DMS 273 (cell line): ENCODE measurements at regions not wholly inside any gene's neighbourhood (a gene's known extent, or its start where the extent isn't known, plus 50 kb on each side); places are given as distances from the start of the nearest gene placed in this dataset.

Experiments used
- DNase-seq: peaks from one replicate; lab custom pipeline; 2025; ENCODE audit not compliant: unreplicated experiment; lab: John Stamatoyannopoulos, UW

DNA sequence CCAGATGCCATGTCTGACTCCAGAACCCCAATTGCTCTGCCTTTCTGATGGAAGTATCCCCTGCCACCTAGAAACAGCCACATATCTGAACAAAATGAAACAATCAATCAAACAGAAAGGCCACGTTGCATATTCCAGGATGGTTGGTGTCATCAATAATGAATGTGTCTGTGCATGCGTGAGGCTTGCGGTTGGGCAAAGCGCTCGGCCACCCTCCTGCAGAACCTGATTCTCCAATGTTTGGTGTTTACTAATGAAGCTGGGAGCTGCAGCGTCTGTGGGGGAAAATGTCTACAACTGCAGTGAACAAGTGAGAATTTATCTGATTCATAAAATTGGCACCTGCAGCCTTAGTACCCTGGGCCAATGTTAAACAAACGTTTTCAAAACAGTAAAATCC, 121.2 kb upstream of the ADARB2 start:
- DNase-seq: no peak

DNA sequence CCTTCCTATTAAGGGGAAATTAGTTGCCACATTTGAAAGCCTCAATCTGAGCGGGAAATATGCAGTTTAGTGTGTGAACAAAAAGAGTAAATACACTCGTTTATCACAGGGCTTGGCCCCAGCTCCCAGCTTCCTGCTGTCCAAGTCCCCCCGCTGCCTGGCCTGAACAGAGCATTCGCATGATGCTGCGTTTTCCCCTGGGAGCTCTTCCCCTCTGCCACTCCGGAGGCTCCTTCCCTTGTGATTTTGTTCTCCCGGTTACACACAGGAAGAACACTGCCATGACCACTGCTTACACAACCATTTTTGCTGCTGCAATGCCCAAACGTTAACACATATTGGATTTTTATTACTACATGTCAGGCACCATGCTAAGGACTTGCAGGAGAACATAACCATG, 120.7 kb upstream of the ADARB2 start:
- DNase-seq: no peak

DNA sequence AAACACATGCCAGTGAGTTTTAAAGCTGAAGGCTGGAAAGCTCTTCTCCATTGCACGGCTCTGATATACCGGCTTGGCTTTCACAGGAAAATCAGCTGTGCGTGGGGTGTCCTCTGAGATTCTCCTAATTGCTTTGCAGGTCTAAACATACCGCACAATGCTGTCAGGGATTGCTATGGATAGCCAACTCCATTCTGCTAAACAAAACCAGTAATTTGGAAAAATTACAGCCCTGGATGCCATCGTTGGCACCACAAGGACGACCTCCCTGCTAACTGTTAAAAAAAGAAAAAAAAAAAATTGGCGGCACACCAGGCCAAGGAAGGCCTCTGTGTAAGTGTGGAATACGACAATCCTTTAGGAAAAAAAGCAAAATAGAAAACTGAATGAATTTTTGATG, 118.6 kb upstream of the ADARB2 start:
- no peak for DNase-seq

DNA sequence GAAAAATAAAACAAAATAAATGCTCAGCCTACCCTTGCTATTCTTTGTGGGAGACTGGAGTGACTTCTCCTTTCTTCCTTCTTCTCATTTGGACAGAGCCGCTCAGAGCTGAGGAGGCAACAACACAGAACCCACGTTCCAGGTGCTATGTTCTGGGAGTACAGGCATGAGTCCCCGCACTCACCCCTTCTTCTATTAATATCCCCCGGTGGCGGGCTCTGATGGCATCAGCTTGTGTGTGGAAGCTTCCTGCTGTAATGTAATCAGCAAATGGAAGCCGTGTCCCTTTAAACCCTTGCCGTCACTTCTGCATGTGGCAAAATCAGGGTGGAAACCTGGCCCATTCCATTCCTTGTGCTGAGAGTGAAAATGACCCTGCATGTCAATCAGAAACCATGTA, 116.9 kb upstream of the ADARB2 start:
- DNase-seq: no peak

DNA sequence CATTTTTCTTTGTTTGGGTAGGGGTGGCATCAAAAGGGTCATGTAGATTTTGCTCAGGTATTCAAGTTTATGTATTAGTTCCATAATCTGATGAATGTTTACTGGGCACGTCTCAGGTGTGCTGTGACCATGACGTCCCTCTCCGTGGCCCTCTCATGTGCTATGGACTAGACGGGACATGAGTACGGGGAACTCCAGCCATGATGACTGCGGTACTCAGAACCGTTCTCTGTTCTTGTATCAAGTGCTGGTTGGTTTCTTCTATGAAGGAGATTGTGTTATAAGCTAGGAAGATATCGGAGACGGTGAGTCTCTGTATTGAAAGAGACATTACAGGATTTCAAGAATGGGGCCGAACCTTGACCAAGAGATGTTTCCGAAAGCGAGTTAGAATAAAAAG, 116.5 kb upstream of the ADARB2 start:
- no peak for DNase-seq

DNA sequence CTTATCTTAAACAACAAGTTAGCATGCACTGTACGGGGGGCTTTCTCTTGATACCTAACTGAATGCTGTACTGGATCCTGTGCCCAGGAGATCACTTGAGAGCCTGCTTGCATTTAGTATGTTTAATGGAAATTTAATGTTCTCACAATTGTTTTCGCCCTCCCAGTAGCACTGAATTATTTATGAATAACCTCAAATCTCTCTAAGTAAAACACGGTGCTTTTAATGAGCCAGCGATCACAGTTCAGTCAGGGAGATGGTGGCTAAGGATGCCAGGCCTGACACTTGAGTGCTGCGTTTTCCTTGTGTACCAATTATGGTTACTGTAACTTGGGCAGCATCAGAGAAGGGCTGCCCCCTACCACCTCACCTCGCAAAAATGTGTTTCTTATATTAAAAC, 115.5 kb upstream of the ADARB2 start:
- no peak for DNase-seq

DNA sequence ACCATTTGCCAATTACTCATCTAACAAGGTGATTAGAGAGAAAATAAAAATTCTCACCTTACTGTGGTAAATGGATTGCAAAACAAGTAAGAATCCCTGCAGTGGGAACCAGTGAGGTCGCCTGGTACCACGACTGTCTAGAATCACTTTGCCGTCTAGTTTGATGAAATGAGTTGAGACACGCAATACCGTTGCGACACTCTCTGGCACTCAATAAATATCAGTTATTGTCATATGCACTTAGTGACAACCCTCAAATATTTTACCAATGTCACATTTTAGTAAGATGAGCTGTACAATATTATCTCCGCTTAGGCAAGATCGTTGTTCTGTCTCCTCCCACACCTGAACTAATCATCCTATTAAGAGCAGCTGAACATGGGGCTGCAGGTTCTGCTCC, 114.4 kb upstream of the ADARB2 start:
- no peak for DNase-seq

DNA sequence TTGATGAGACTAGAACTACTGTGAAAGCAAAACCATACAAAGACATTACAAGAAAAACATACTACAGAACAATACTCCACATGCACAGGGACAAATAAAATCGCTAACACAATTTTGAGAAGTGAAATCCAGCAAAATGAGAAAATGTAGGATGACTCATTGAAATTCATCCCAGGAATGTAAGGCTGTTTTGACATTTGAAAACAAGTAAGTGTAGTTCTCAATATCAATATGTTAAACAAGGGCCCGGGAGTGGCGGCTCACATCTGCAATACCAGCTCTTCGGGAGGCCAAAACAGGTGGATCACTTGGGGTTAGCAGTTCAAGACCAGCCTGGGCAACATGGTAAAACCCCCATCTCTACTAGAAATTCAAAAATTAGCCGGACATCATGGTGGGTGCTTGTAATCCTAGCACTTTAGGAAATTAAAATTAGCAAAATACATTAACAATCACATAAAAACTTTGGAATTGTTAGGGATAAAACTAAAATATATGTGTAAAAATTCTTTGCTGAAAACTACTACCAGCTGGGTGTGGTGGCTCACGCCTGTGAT, 113.7 kb upstream of the ADARB2 start:
- DNase-seq: no peak

DNA sequence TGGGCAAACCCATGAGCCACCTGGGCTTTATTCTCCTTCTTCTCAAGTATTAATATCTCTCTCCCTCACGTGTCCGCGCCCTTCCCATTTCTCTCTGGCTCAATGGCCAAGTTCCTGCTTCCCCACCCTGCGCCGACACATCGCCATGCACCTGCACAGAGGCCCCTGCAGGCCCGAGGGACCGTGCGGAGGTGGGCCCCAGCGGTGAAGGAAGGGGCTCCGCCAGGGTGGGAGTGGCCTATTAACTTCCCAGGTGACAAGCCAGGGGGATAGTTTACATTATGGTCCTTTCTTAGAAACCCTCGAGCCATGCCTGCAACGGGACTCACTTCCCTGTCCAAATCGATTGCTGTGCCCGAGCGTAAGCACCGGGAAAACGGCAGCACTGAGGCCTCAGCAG, 110.0 kb upstream of the ADARB2 start:
- no peak for DNase-seq

DNA sequence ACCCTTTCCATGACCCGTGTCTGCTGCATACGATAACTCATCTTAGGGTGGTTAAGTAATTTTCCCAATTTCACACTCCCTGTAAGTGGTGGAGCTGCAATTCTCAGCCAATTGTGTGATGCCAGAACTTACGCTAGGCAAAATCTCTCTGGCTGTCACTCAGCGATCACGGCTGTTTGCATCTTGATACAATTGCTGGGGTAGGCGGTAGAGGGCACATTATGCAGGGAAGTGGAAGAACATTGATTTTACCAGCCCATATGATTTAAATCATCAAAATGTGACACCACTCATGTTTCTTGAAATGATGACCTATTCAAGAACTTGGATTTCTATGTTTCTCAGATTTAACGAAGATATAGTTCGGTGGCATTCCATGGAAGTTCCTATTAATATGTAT, 108.7 kb upstream of the ADARB2 start:
- DNase-seq: no peak

DNA sequence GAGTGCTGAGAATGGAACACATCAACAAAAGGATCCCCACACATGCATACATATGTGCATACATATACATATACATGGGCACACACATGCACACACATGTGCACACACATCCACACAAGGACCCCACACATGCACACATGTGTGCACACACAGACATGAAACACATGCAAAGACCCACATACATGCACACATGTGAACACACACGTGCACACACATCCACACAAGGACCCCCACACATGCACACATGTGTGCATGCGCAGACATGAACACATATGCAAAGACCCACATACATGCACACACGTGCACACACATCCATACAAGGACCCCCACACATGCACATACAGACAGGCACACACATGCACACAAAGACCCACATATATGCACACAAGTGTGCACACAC, 104.4 kb upstream of the ADARB2 start:
- DNase-seq: no peak

DNA sequence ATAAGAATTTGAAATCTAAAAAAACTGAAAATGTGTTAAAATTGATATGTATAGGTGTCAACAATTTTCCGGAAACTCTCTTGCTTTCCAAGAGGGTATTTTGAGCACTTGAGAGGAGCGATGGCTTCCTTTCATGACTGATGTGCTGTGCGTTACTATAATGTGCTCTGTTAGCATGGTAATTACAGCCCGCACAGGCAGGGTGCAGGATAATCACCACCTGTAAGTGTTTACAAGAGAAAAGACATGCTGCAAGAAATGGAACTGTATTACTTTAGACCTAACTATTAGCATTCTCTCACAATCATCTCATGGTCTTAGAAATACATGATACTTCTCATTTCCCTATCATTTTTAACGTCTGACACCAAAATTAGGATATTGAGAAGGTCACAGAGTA, 92.4 kb upstream of the ADARB2 start:
- DNase-seq: no peak

DNA sequence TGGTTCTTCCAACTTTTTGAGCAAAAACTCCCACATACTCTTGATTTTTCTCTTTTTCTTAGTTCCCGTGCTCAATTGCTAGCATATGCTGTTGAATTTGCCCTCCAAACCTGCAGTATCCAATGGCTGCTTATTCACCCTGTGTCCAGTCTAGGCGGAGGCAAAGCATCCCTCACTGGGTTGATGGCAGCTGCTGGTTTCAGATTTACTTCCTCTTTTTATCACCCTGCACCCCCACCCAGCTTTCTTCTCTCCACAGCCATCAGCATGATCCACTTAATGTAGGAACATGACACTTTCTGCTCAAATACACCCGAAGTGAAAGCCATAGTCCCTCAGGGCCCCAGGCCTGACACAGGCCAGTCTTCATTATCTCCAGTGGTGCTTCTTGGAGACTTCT, 87.6 kb upstream of the ADARB2 start:
- DNase-seq: no peak

DNA sequence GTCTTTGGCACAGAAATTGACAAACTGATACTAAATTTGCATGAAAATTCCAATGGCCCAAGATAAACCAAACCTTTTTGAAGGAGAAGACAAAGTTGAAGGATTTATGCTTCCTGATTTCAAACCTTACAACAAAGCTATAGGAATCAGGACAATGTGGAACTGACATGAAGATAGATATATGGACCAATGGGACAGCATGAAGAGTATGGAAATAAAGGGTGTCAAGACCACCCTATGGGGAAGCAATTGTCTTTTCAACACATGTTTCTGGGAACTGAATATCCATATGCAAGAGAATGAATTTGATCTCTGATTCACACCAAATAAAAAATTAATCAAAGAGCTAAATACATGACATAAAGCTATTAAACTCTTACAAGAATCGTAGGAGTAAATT, 77.2 kb upstream of the ADARB2 start:
- no peak for DNase-seq

DNA sequence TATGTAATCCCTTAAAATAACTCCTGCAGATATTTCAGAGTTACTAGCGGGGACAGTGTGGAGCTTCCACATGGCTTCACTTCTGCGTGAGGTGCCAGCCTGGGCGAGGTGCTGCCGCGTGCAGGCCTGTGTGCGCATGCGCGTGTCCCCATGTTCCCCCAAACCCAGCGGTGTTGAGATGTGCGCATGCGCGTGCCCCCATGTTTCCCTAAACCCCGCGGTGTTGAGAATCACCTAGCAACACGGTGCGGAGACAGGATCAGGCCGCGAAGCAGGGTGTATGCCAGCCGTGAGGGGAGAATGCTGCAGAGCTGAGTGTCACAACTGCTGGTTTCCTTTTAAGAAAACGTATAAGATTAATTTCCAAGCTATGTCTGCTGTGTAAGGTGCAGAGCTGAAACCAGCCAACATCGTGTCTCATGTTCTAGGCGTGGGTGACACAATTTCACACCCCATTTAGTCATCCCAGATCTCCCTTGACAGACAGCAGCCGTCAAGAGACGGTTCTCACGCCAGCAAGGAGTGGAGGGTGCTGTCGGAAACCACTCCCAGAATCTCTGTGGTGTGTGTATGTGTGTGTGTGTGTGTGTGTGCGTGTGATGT, 71.9 kb upstream of the ADARB2 start:
- no peak for DNase-seq

DNA sequence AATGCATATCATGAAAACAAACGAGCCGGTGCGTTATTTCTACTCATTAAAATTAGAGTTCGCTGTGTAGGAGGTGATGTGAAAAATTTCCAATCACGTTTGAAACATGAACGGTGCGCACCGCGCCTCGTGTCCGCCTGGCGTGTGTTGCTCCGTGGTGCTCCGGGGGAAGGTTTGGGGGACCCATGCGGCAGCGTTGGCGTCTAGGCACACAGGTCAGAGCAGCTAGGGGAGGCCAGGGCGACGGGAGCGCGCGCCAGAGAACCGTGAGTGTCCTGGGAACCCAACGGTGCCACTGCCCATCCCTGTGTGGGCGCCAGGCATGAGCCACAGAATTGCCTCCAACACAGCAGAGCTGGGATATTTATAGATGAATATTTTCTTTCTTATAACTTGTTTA, 70.6 kb upstream of the ADARB2 start:
- no peak for DNase-seq

DNA sequence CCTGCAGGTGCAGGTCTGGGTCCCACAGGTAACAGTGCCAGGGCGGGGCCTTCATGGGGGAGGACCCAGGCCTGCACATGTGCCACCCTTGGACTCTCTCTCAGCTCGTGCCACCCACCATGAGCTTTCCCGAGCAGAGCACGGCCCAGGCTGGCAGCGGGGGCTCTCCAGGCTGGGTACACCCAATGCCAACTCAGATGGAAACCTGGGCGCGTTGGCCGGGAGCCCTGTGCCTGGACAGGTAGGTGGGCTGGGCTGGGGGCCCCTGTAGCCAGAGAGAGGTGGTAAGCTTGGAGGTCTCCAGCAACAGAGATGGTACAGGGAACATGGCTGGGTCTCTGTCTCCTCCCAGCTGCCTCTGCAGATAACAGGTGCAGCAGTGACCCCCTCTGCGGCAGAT, 69.9 kb upstream of the ADARB2 start:
- DNase-seq: no peak

DNA sequence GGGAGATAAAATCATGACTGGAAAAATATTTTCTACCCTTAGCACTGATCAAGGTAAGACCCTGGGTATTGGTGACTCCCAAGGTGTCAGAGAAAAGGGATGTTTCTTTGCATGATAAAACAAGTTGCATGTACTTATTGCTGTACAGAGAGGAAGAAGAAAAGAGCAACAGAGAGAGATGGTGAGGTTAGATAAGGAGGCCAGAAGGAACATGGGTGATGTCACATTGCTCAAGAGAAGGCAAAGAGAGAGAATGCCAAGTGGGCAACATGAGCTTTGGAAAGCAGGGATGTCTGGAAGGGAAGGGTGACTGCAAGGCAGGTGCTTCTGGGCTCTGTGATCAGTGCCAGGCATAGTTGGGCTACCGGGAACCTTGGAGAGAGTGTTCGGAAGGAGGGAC, 65.1 kb upstream of the ADARB2 start:
- no peak for DNase-seq

DNA sequence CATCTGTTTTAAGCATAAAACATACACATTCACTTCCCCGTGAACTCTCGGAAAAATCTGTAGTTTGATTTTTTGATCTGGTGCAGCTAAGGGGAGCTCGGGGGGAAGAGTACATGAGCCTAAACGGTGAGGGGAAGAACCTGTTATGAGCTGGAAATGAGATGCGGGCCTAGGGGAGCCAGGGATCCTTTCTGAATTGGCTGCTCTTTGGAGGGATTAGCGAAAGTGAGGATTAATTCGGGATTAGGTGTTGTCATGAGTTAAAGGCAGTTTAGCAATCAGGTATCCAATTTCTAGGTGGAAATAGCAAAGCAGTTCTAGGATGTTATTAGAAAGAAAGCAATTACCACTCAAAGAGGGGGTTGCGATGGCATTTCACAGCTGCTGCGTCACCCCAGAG, 51.1 kb upstream of the ADARB2 start:
- DNase-seq: no peak
